Ovary (tissue), 7 donors: ENCODE measurements at regions not wholly inside any gene's neighbourhood (a gene's known extent, or its start where the extent isn't known, plus 50 kb on each side); places are given as distances from the start of the nearest gene placed in this dataset.

Source experiments
- DNase-seq, 5 donors: peaks; one replicate each; pipeline ENCODE4 v3.0.0-alpha.2; 2019 to 2020
- H3K27ac ChIP-seq, 2 donors: fragments of 200-600 bp; one replicate each; pipeline versions ENCODE4 v1.5.1 to v1.8.0; 2019 to 2022
- H3K27me3 ChIP-seq: fragments of 200-600 bp; one replicate; pipeline ENCODE4 v1.8.0; 2022
- H3K36me3 ChIP-seq: fragments of 200-600 bp; sonication (generic); one replicate; pipeline ENCODE4 v1.5.1; 2019
- H3K4me1 ChIP-seq: one replicate; pipeline ENCODE4 v1.8.1; 2013; ENCODE audit warnings: mild to moderate bottlenecking, moderate library complexity; ENCODE audit not compliant: insufficient read depth
- H3K4me3 ChIP-seq: fragments of 200-600 bp; sonication (generic); one replicate; pipeline ENCODE4 v1.5.1; 2017
- H3K9me3 ChIP-seq, 2 donors: fragments of 200-600 bp in 1 of 2; sonication (generic) in 1 of 2; one replicate each; pipeline versions ENCODE4 v1.5.1 to v1.8.1; 2013 to 2019; ENCODE audit warnings: mild to moderate bottlenecking in 1 of 2, moderate library complexity in 1 of 2
- EP300 ChIP-seq: sonication (generic); formaldehyde crosslinking; IDR thresholded peaks from one replicate; pipeline ENCODE4 v1.6.1; 2017; ENCODE audit warnings: antibody characterized with exemption
- POLR2A ChIP-seq: fragments of 450-650 bp; IDR thresholded peaks from one replicate; pipeline ENCODE4 v1.6.1; 2017; ENCODE audit warnings: antibody characterized with exemption, mild to moderate bottlenecking, moderate library complexity
- WGBS, 3 donors: extraction: QIAGEN DNeasy Blood & Tissue Kit in 1 of 3; methylation state at CpG; one replicate each; pipeline versions ENCODE4 v1.1.5 to v1.1.7; 2013 to 2017; 5-methylcytosine and 5-hydroxymethylcytosine counted together
- intact Hi-C, 4 donors: fragments of 100-400 bp; cut with DNase I; formaldehyde crosslinking; loops; one replicate each; pipeline versions ENCODE4 v1.11.0 to v1.15.1; 2022 to 2023
- TF ChIP-seq, protein P1 (sequence below), 3 donors: fragments of 450-650 bp in 2 of 3; fragments of 200-600 bp in 1 of 3; IDR thresholded peaks; one replicate each; pipeline versions ENCODE4 v1.5.1 to v1.8.0; 2016 to 2022; ENCODE audit warnings: antibody characterized with exemption in 3 of 3, mild to moderate bottlenecking in 1 of 3
- donor health status: DM: no; HTN: no; CAD: no; lungs with moderate emphysema.
- donor health status: DM: no; HTN: no; CAD: no.
- donor health status: Bipolar disorder and iron deficiency.
- donor health status: DM: no; HTN: no; CAD: no.
- donor health status: DM: yes; HTN: yes; CAD: no.

DNA sequence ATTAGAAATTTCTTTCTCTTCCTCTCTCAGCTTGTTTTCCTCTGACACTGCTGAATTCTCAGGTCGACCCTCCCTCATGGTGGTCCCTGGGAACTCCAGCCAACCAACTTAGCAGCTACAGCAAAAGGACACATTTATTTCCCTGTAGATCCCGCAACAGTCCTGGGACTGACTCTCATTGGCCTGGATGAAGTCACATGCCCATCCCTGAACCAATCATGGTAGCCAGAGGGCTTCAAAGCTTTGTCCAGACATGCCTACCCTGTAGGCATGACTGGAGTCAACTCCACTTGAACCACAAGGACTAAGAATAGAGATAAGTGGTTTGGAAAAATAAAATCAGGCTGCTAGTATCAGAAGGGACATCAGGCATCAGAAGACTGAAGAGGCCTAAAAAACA is 84.6 kb upstream of the LRRC55 start:
- no peaks in the 10 kb centered on the region for H3K27me3 ChIP-seq
- no peak overlapping the region for H3K4me3 ChIP-seq
- no peak for DNase-seq
- H3K4me1 ChIP-seq, result peaks cover 4% of the 10 kb centered on the region
- intact Hi-C loops, result no loop called here
- WGBS, 3 donors, result 80 to 87% (median 84%) methylated on average over 2 of the region's 2 CpGs
- H3K9me3 ChIP-seq, result no peaks in the 10 kb centered on the region
- H3K27ac ChIP-seq, result no peak overlapping the region
- TF ChIP-seq POLR2A (no peak), EP300 (no peak)
- TF ChIP-seq, protein P1, sequence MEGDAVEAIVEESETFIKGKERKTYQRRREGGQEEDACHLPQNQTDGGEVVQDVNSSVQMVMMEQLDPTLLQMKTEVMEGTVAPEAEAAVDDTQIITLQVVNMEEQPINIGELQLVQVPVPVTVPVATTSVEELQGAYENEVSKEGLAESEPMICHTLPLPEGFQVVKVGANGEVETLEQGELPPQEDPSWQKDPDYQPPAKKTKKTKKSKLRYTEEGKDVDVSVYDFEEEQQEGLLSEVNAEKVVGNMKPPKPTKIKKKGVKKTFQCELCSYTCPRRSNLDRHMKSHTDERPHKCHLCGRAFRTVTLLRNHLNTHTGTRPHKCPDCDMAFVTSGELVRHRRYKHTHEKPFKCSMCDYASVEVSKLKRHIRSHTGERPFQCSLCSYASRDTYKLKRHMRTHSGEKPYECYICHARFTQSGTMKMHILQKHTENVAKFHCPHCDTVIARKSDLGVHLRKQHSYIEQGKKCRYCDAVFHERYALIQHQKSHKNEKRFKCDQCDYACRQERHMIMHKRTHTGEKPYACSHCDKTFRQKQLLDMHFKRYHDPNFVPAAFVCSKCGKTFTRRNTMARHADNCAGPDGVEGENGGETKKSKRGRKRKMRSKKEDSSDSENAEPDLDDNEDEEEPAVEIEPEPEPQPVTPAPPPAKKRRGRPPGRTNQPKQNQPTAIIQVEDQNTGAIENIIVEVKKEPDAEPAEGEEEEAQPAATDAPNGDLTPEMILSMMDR (IDR thresholded peaks at IDR 0.05), result no peak
- no peaks in the 10 kb centered on the region for H3K36me3 ChIP-seq

DNA sequence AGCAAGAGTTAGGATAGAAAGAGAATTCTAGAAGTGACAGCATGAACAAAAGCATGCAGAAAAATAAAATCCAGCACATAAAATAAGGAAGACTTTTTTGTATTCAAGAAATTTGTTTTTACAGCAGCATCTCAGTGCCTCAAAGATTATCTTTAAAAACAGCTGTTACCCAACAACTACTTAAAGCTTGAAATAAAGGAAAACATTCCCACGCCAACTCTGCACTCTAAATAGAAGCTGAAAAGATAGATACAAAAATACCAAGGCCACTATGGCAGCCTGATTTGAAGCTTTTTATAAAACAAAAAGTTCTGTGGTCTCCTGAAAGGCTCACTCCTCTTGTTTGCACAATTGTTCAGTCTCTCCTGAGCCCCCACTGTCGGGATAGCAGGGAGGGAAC is 83.6 kb upstream of the LRRC55 start:
- DNase-seq, result no peak
- WGBS, 3 donors, result 3 to 13% (median 5%) methylated on average over 2 of the region's 2 CpGs
- no peak for TF ChIP-seq POLR2A
- TF ChIP-seq EP300, result no peak
- TF ChIP-seq, protein P1 (IDR thresholded peaks at IDR 0.05), result no peak
- Histone ChIP-seq H3K27me3 (no peaks in the 10 kb centered on the region), H3K36me3 (no peaks in the 10 kb centered on the region), H3K4me3 (no peak overlapping the region), H3K4me1 (peaks cover 4% of the 10 kb centered on the region), H3K27ac (no peak overlapping the region), H3K9me3 (no peaks in the 10 kb centered on the region)
- intact Hi-C loops, result no loop called here

GRCh38 chr11:57100638-57101331 is 81.0 kb upstream of the LRRC55 start:
- intact Hi-C loops, result no loop called here
- Histone ChIP-seq H3K9me3 (no peaks in the 10 kb centered on the region), H3K4me3 (no peak overlapping the region), H3K27me3 (no peaks in the 10 kb centered on the region), H3K36me3 (no peaks in the 10 kb centered on the region), H3K4me1 (peaks cover 4% of the 10 kb centered on the region), H3K27ac (no peak overlapping the region)
- WGBS, 3 donors, result 15 to 24% (median 18%) methylated on average over 5 of the region's 5 CpGs
- no peak for DNase-seq
- TF ChIP-seq, protein P1 (IDR thresholded peaks at IDR 0.05), result no peak
- no peak for TF ChIP-seq POLR2A
- TF ChIP-seq EP300, result no peak

- H3K9me3 ChIP-seq, result peaks cover 0 to 4% of the 10 kb centered on the region in 2 donors
- H3K4me3 ChIP-seq, result no peak overlapping the region
- no peaks in the 10 kb centered on the region for H3K27me3 ChIP-seq
- no peaks in the 10 kb centered on the region for H3K36me3 ChIP-seq
- intact Hi-C loops, result no loop called here
- WGBS, 3 donors, result 81 to 96% (median 87%) methylated on average over 6 of the region's 6 CpGs
- H3K4me1 ChIP-seq, result peaks cover 2% of the 10 kb centered on the region
- TF ChIP-seq, protein P1 (IDR thresholded peaks at IDR 0.05), result no peak
- TF ChIP-seq EP300, result no peak
- no peak for TF ChIP-seq POLR2A
- H3K27ac ChIP-seq, result no peak overlapping the region
- DNase-seq, result no peak
These were observed 77.7 kb upstream of the LRRC55 start for GRCh38 chr11:57103899-57104605.
